Neutrophil (primary cell): ENCODE measurements at regions not wholly inside any gene's neighbourhood (a gene's known extent, or its start where the extent isn't known, plus 50 kb on each side); places are given as distances from the start of the nearest gene placed in this dataset.

Experiments
- H3K27ac ChIP-seq: fragments of 200-600 bp; sonication (generic); 2 replicates; pipeline ENCODE4 v1.5.1; 2016; ENCODE audit warnings: mild to moderate bottlenecking, moderate library complexity
- H3K27me3 ChIP-seq: fragments of 200-600 bp; sonication (generic); 2 replicates; pipeline ENCODE4 v1.6.0; 2016; ENCODE audit warnings: mild to moderate bottlenecking
- H3K36me3 ChIP-seq: fragments of 200-600 bp; sonication (generic); 2 replicates; pipeline ENCODE4 v1.5.1; 2017
- H3K4me1 ChIP-seq, 2 experiments: fragments of 200-600 bp in 1 of 2; sonication (generic) in 1 of 2; 1 replicate in 1 of 2; 2 replicates in 1 of 2; pipeline versions ENCODE4 v1.5.1 to v1.6.1; 2013 to 2016; ENCODE audit warnings: low read depth in 1 of 2, low read length in 1 of 2, mild to moderate bottlenecking in 1 of 2, moderate library complexity in 1 of 2; ENCODE audit not compliant: control insufficient read depth in 1 of 2, insufficient read depth in 1 of 2
- H3K4me3 ChIP-seq, 2 experiments: fragments of 200-600 bp in 1 of 2; sonication (generic) in 1 of 2; 1 replicate in 1 of 2; 2 replicates in 1 of 2; pipeline ENCODE4 v1.5.1; 2013 to 2016; ENCODE audit warnings: low read depth in 1 of 2, low read length in 1 of 2, mild to moderate bottlenecking in 1 of 2, moderate library complexity in 1 of 2
- H3K9me3 ChIP-seq: fragments of 200-600 bp; sonication (generic); 2 replicates; pipeline ENCODE4 v1.5.1; 2016
- CTCF ChIP-seq: fragments of 200-600 bp; sonication (generic); IDR thresholded peaks from 2 replicates; pipeline ENCODE4 v1.5.1; 2016; ENCODE audit warnings: antibody characterized with exemption

- no peaks in the 10 kb centered on the region for H3K4me1 ChIP-seq
- peaks cover 75% of the 10 kb centered on the region for H3K27me3 ChIP-seq
- H3K4me3 ChIP-seq: no peak overlapping the region
- no peak overlapping the region for H3K27ac ChIP-seq
- H3K36me3 ChIP-seq: no peaks in the 10 kb centered on the region
- no peaks in the 10 kb centered on the region for H3K9me3 ChIP-seq
- TF ChIP-seq CTCF: no peak
Observed at GRCh38 chr10:29203432-29203831, 85.4 kb upstream of the LYZL1 start.

DNA sequence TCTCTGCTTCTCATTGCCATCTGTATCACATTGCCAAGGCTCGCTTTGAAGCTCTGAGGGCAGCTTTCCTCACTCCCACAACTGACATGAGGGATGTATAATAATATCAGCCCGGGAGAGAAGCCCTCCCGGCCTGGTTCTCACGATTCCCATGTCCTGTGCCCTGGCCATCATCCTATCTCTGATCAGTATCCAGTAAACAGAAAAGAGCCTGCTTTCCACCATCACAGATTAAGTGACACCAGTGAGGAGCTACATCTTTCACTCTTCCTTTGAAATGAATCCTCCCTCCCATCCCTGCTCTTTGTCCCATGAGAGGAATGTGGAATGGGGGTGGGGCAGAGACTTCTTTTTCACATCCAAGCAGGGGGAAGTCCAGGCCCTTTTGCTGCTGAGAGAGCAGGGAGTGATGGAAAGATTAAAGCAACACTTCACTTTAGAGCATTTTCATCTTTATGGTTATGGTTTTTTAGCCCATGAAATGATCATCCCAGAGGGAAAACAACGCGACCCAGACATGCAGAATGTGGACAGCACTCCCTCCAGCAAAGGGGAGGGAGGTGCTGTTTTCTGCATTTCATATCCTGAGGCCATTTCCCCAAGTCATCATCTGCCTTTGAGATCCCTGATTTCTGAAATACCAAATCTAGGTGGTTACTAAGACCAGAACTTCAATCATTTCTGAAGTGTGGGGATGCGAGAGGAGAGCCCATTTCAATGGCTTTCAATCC lies 84.6 kb upstream of the LYZL1 start:
- Histone ChIP-seq H3K36me3 (no peaks in the 10 kb centered on the region), H3K4me3 (no peak overlapping the region), H3K27me3 (peaks cover 72% of the 10 kb centered on the region), H3K9me3 (no peaks in the 10 kb centered on the region), H3K4me1 (no peaks in the 10 kb centered on the region), H3K27ac (no peak overlapping the region)
- TF ChIP-seq CTCF: no peak

DNA sequence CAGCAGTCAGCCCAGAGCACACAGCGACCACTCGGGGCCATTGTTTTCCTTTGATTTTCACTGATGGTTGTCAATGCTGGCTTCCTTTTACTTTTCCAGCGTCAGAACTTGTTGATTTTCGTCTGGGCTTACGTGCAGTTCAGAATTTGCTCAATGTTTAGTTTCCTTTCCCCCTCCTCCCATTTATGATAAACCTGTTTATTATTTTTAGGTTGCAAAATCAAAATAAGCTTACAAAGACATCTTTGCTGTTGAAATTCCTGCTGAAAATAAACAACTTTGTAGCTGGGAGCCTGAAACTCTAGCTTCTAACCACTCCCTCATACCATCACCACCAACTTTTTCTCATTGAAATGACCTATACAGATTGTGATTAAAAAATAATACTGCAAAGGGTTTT lies 83.1 kb upstream of the LYZL1 start:
- H3K27ac ChIP-seq: no peak overlapping the region
- no peaks in the 10 kb centered on the region for H3K9me3 ChIP-seq
- TF ChIP-seq CTCF: no peak
- no peaks in the 10 kb centered on the region for H3K36me3 ChIP-seq
- no peak overlapping the region for H3K4me3 ChIP-seq
- H3K27me3 ChIP-seq: peaks cover 73% of the 10 kb centered on the region
- no peaks in the 10 kb centered on the region for H3K4me1 ChIP-seq

DNA sequence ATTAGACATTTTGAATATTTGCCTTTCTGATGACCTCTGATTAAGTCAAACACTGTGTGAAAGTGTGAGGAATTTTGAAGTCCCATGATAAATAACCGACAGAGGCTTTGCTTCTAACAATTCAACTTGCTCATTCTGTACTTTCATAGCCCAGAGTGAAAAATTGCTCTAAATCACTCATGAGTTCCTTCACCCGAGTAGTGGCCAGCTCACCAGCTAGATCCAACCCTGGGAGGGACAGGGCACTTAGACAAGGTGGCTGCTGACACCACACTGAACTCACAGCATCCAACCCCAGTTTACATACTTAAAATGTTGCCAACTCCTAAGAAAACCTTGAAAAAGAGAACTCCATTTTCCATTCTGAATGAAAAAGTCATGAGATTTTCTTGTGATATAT lies 80.0 kb upstream of the LYZL1 start:
- H3K27ac ChIP-seq: no peak overlapping the region
- H3K36me3 ChIP-seq: no peaks in the 10 kb centered on the region
- peaks cover 51% of the 10 kb centered on the region for H3K27me3 ChIP-seq
- no peaks in the 10 kb centered on the region for H3K4me1 ChIP-seq
- no peak overlapping the region for H3K4me3 ChIP-seq
- H3K9me3 ChIP-seq: no peaks in the 10 kb centered on the region
- no peak for TF ChIP-seq CTCF

DNA sequence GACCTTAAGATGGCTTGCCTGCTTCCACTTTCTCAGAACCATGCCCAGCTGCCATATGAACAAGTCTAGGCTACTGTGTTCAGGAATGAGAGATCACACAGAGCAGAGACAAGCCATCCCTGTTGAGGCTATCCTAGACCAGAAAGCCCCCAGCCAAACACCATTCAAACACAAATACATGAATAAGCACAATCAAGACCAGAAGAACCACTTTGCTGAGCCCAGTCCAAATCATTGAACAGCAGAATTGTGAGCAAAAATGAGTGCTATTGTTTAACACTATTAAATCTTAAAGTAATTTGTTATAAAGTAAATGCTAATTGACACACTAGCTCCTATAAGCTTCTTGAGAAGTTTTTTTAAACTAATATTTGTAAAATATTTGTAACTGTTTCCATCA lies 79.0 kb upstream of the LYZL1 start:
- H3K4me1 ChIP-seq: no peaks in the 10 kb centered on the region
- no peak overlapping the region for H3K27ac ChIP-seq
- no peaks in the 10 kb centered on the region for H3K9me3 ChIP-seq
- H3K36me3 ChIP-seq: no peaks in the 10 kb centered on the region
- no peak overlapping the region for H3K4me3 ChIP-seq
- H3K27me3 ChIP-seq: peaks cover 41% of the 10 kb centered on the region
- no peak for TF ChIP-seq CTCF
